Gastroesophageal sphincter (tissue), 4 donors: ENCODE measurements at regions not wholly inside any gene's neighbourhood (a gene's known extent, or its start where the extent isn't known, plus 50 kb on each side); places are given as distances from the start of the nearest gene placed in this dataset.

Source experiments
- ATAC-seq: fragments of 150-250 bp; one replicate; pipeline ENCODE4 v1.9.1; 2016; ENCODE audit warnings: mild to moderate bottlenecking, moderate library complexity
- H3K27ac ChIP-seq, 4 donors: fragments of 200-600 bp; sonication (generic) in 3 of 4; 1 replicate in 3 of 4; 2 replicates in 1 of 4; pipeline ENCODE4 v1.5.1; 2016 to 2019
- H3K27me3 ChIP-seq: fragments of 200-600 bp; sonication (generic); one replicate; pipeline ENCODE4 v1.5.1; 2019
- H3K36me3 ChIP-seq, 2 donors: fragments of 200-600 bp; sonication (generic); one replicate each; pipeline ENCODE4 v1.5.1; 2019; ENCODE audit warnings: control low read depth in 1 of 2
- H3K4me1 ChIP-seq, 3 donors: fragments of 200-600 bp; sonication (generic); 1 replicate in 2 of 3; 2 replicates in 1 of 3; pipeline ENCODE4 v1.5.1; 2016 to 2019; ENCODE audit warnings: control low read depth in 2 of 3
- H3K4me3 ChIP-seq, 2 donors: fragments of 200-600 bp; sonication (generic); one replicate each; pipeline ENCODE4 v1.5.1; 2019; ENCODE audit warnings: mild to moderate bottlenecking in 1 of 2, moderate library complexity in 1 of 2
- H3K9me3 ChIP-seq, 3 donors: fragments of 200-600 bp; sonication (generic); one replicate each; pipeline ENCODE4 v1.5.1; 2017 to 2019; ENCODE audit warnings: control low read depth in 2 of 3
- EP300 ChIP-seq: sonication (generic); formaldehyde crosslinking; IDR thresholded peaks from one replicate; pipeline ENCODE4 v1.6.1; 2017; ENCODE audit warnings: antibody characterized with exemption, mild to moderate bottlenecking
- POLR2A ChIP-seq, 2 donors: fragments of 450-650 bp; IDR thresholded peaks; one replicate each; pipeline ENCODE4 v1.6.1; 2017; ENCODE audit warnings: antibody characterized with exemption in 2 of 2, mild to moderate bottlenecking in 2 of 2, moderate library complexity in 1 of 2
- POLR2AphosphoS5 ChIP-seq: sonication (generic); formaldehyde crosslinking; IDR thresholded peaks from one replicate; pipeline ENCODE4 v1.6.1; 2017; ENCODE audit warnings: antibody characterized with exemption
- WGBS, 2 donors: methylation state at CpG; one replicate each; pipeline ENCODE4 v1.1.5; 2018; ENCODE audit warnings: low coverage in 1 of 2; 5-methylcytosine and 5-hydroxymethylcytosine counted together
- TF ChIP-seq, protein P1 (sequence below), 4 experiments: fragments of 200-600 bp in 2 of 4; fragments of 450-650 bp in 2 of 4; sonication (generic) in 1 of 4; IDR thresholded peaks; one replicate each; pipeline ENCODE4 v1.5.1; 2017 to 2019; ENCODE audit warnings: antibody characterized with exemption in 4 of 4, mild to moderate bottlenecking in 2 of 4, moderate library complexity in 2 of 4

DNA sequence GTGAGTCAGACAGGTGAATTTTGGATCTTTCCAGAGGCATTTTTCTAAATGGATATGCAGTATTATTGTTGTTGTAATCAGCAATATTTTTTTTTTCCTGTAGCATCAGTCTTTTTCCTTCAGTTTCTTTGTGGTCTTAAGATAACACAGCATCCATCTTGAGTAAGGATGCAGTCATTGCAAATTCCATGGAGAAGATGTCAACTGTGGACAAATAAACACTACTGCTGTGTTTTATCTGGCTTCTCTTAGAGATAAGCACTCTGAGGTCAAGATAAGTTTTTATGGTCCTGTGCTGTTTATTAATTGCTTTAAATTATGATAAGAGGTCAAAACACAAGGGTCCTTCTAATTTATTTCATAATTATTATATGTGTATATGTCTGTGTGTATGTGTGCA is 1255.7 kb downstream of the ADGRL3 start:
- Histone ChIP-seq H3K9me3 (no peaks in the 10 kb centered on the region), H3K36me3 (no peaks in the 10 kb centered on the region), H3K4me3 (no peak overlapping the region), H3K27ac (no peak overlapping the region), H3K27me3 (no peaks in the 10 kb centered on the region), H3K4me1 (no peaks in the 10 kb centered on the region)
- TF ChIP-seq POLR2A (IDR thresholded peaks at IDR 0.05) (no peak), EP300 (no peak), POLR2AphosphoS5 (no peak)
- TF ChIP-seq, protein P1, sequence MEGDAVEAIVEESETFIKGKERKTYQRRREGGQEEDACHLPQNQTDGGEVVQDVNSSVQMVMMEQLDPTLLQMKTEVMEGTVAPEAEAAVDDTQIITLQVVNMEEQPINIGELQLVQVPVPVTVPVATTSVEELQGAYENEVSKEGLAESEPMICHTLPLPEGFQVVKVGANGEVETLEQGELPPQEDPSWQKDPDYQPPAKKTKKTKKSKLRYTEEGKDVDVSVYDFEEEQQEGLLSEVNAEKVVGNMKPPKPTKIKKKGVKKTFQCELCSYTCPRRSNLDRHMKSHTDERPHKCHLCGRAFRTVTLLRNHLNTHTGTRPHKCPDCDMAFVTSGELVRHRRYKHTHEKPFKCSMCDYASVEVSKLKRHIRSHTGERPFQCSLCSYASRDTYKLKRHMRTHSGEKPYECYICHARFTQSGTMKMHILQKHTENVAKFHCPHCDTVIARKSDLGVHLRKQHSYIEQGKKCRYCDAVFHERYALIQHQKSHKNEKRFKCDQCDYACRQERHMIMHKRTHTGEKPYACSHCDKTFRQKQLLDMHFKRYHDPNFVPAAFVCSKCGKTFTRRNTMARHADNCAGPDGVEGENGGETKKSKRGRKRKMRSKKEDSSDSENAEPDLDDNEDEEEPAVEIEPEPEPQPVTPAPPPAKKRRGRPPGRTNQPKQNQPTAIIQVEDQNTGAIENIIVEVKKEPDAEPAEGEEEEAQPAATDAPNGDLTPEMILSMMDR (IDR thresholded peaks at IDR 0.05), result no peak
- no peak for ATAC-seq

DNA sequence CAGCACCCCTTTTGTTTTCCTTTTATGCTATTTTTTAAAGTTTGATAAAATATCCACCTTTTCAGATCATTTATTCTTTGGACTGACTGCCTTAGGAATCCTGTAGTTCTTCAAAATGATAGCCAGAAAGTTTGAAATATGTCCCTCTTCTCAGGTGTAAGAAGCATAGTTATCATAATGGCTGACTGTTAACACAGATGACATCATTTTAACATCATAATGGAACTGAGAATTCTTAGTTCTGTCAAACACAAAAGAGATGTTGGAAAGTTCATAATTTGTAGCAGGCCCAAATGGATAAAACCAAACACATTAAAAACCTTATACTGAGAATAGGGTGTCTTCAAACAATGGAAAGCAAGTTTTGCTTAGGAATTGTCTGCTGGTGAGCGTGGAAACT is 1254.4 kb downstream of the ADGRL3 start:
- TF ChIP-seq EP300 (no peak), POLR2AphosphoS5 (no peak), POLR2A (IDR thresholded peaks at IDR 0.05) (no peak)
- TF ChIP-seq, protein P1 (IDR thresholded peaks at IDR 0.05), result no peak
- H3K9me3 ChIP-seq, result no peaks in the 10 kb centered on the region
- no peak for ATAC-seq

DNA sequence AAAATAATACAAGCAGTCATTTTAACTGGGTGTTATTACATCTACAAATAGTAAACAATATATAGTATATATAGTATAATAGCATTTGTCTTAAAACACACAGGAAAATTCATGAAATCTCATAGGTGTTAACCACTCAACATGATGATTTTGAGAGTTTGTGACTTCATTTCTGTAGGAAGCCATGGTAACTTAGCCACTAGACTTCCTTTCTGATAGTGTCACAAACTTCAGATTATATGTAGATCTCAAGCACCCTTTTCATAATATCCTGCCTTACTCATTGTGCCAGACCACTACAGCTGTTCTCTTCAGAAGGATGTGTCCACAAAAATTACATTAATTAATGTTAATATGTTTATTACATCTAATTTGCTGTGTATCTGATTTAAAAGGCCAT is 1250.6 kb downstream of the ADGRL3 start:
- H3K9me3 ChIP-seq, result no peaks in the 10 kb centered on the region
- no peak overlapping the region for H3K4me3 ChIP-seq
- H3K27me3 ChIP-seq, result no peaks in the 10 kb centered on the region
- H3K4me1 ChIP-seq, result no peaks in the 10 kb centered on the region
- no peak for ATAC-seq
- H3K36me3 ChIP-seq, result no peaks in the 10 kb centered on the region
- no peak overlapping the region for H3K27ac ChIP-seq
- TF ChIP-seq, protein P1 (IDR thresholded peaks at IDR 0.05), result no peak
- no peak for TF ChIP-seq POLR2A (IDR thresholded peaks at IDR 0.05)
- no peak for TF ChIP-seq EP300
- TF ChIP-seq POLR2AphosphoS5, result no peak

More for the DNA sequence above, 1254.4 kb downstream of the ADGRL3 start:
- Histone ChIP-seq H3K27ac (no peak overlapping the region), H3K27me3 (no peaks in the 10 kb centered on the region), H3K4me1 (no peaks in the 10 kb centered on the region), H3K36me3 (no peaks in the 10 kb centered on the region), H3K4me3 (no peak overlapping the region)
- WGBS, 2 donors, result 92 to 100% methylated on average over 1 of the region's 1 CpG

DNA sequence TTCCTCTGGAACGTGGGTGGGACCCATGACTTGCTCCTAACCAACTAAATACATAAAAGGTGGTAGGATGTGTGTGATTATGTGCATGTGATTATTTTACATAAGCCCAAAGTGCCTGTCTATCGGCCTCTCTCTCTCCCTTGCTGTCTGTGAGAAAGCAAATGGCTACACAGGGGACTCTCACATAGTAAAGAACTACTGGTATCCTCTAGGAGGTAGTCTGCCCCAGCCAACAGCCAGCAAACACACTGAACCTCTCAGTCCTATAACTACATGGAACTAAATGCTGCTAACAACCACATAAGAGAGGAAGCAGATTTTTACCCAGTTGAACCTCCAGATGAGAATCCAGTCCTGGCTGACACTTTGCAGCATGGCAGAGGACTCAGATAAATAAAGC is 1249.4 kb downstream of the ADGRL3 start:
- no peaks in the 10 kb centered on the region for H3K27me3 ChIP-seq
- H3K36me3 ChIP-seq, result no peaks in the 10 kb centered on the region
- H3K4me1 ChIP-seq, result no peaks in the 10 kb centered on the region
- ATAC-seq, result no peak
- TF ChIP-seq, protein P1 (IDR thresholded peaks at IDR 0.05), result no peak
- no peak for TF ChIP-seq POLR2A (IDR thresholded peaks at IDR 0.05)
- TF ChIP-seq POLR2AphosphoS5, result no peak
- TF ChIP-seq EP300, result no peak
- no peak overlapping the region for H3K4me3 ChIP-seq
- WGBS, 2 donors, result 39 to 75% methylated on average over 1 to 2 of the region's 2 CpGs
- H3K27ac ChIP-seq, result no peak overlapping the region
- H3K9me3 ChIP-seq, result no peaks in the 10 kb centered on the region

DNA sequence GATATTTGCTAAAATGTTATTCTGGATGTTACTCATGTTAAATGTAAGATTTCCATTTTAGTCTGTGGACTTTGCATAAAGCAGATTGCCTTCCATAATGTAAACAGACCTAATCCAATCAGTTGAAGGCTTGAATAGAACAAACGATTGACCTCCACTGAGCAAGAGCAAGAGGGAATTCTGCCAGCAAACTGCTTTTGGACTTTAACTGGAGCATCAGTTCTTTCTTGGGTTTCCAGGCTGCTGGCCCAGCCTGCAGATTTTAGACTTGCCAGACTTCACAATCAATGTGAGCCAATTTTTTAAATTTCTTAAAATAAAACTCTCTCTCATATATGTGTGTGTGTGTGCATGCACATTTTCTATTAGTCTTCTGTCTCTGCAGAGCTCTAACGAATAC is 1248.8 kb downstream of the ADGRL3 start:
- H3K27ac ChIP-seq, result no peak overlapping the region
- 38 to 40% methylated on average over 2 of the region's 2 CpGs for WGBS, 2 donors
- no peaks in the 10 kb centered on the region for H3K9me3 ChIP-seq
- no peaks in the 10 kb centered on the region for H3K27me3 ChIP-seq
- no peaks in the 10 kb centered on the region for H3K36me3 ChIP-seq
- no peaks in the 10 kb centered on the region for H3K4me1 ChIP-seq
- no peak for ATAC-seq
- H3K4me3 ChIP-seq, result no peak overlapping the region
- TF ChIP-seq POLR2AphosphoS5 (no peak), POLR2A (IDR thresholded peaks at IDR 0.05) (no peak), EP300 (no peak)
- TF ChIP-seq, protein P1 (IDR thresholded peaks at IDR 0.05), result no peak
